Type B pancreatic cell (in vitro differentiated cells): ENCODE measurements at regions not wholly inside any gene's neighbourhood (a gene's known extent, or its start where the extent isn't known, plus 50 kb on each side); places are given as distances from the start of the nearest gene placed in this dataset.

Source experiments
- DNase-seq: peaks from one replicate; pipeline ENCODE4 v3.0.0; 2021; ENCODE audit warnings: mixed read lengths; ENCODE audit not compliant: unreplicated experiment; ENCODE audit errors: extremely low spot score
- H3K27ac Mint-ChIP-seq: 2 replicates; pipeline ENCODE4 v1.8.0; 2021; ENCODE audit warnings: mild to moderate bottlenecking, mixed read lengths
- H3K27me3 Mint-ChIP-seq: 2 replicates; pipeline ENCODE4 v1.8.0; 2021; ENCODE audit warnings: mixed read lengths
- H3K36me3 Mint-ChIP-seq: 2 replicates; pipeline ENCODE4 v1.8.0; 2021; ENCODE audit warnings: mixed read lengths
- H3K4me1 Mint-ChIP-seq: one replicate; pipeline ENCODE4 v1.8.0; 2021; ENCODE audit warnings: mixed read lengths; ENCODE audit not compliant: unreplicated experiment
- H3K4me3 Mint-ChIP-seq: 2 replicates; pipeline ENCODE4 v1.8.0; 2021; ENCODE audit warnings: mild to moderate bottlenecking, mixed read lengths
- H3K9me3 Mint-ChIP-seq: 2 replicates; pipeline ENCODE4 v1.8.0; 2021; ENCODE audit warnings: mixed read lengths
- CTCF ChIP-seq: fragments of 200-600 bp; sonication (generic); conservative IDR thresholded peaks from 2 replicates; pipeline ENCODE4 v1.5.0; 2021; ENCODE audit warnings: antibody characterized with exemption, mild to moderate bottlenecking

DNA sequence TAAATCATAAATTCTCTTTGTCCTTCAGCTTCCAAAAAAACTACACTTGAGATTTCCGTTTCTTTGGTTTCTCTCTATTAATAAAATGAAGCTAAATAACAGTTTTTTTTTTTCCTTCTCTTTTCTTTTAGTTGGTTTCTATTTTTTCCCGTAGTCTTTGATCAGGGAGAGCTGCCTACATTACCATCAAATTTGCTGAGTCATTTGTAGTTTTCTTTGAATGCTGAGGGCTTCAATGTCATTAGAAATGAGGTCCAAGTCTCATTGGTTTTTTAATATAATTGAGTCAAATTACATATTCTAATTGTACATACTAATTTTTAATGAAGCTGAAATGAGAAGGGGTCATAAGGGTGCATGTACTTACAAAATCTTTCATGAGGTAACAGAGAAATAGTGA lies 550.2 kb downstream of the GBA3 start:
- Mint-ChIP-seq H3K27ac (no peak overlapping the region), H3K9me3 (no peaks in the 10 kb centered on the region), H3K36me3 (no peaks in the 10 kb centered on the region), H3K27me3 (no peaks in the 10 kb centered on the region), H3K4me1 (no peaks in the 10 kb centered on the region), H3K4me3 (no peak overlapping the region)
- no peak for TF ChIP-seq CTCF
- no peak for DNase-seq

- Mint-ChIP-seq H3K36me3 (no peaks in the 10 kb centered on the region), H3K9me3 (no peaks in the 10 kb centered on the region), H3K27me3 (peaks cover 2% of the 10 kb centered on the region), H3K4me1 (no peaks in the 10 kb centered on the region), H3K4me3 (no peak overlapping the region), H3K27ac (no peak overlapping the region)
- no peak for TF ChIP-seq CTCF
- DNase-seq: no peak
These were observed 548.7 kb downstream of the GBA3 start for GRCh38 chr4:23241408-23241807.

GRCh38 chr4:23238848-23239247 lies 546.1 kb downstream of the GBA3 start:
- Mint-ChIP-seq H3K27ac (no peak overlapping the region), H3K27me3 (peaks cover 2% of the 10 kb centered on the region), H3K4me3 (no peak overlapping the region), H3K4me1 (no peaks in the 10 kb centered on the region), H3K9me3 (no peaks in the 10 kb centered on the region), H3K36me3 (no peaks in the 10 kb centered on the region)
- DNase-seq: no peak
- TF ChIP-seq CTCF: no peak

GRCh38 chr4:23237771-23238170 lies 545.0 kb downstream of the GBA3 start:
- Mint-ChIP-seq H3K27ac (no peak overlapping the region), H3K36me3 (no peaks in the 10 kb centered on the region), H3K9me3 (no peaks in the 10 kb centered on the region), H3K4me1 (no peaks in the 10 kb centered on the region), H3K27me3 (peaks cover 2% of the 10 kb centered on the region), H3K4me3 (no peak overlapping the region)
- no peak for DNase-seq
- TF ChIP-seq CTCF: no peak

DNA sequence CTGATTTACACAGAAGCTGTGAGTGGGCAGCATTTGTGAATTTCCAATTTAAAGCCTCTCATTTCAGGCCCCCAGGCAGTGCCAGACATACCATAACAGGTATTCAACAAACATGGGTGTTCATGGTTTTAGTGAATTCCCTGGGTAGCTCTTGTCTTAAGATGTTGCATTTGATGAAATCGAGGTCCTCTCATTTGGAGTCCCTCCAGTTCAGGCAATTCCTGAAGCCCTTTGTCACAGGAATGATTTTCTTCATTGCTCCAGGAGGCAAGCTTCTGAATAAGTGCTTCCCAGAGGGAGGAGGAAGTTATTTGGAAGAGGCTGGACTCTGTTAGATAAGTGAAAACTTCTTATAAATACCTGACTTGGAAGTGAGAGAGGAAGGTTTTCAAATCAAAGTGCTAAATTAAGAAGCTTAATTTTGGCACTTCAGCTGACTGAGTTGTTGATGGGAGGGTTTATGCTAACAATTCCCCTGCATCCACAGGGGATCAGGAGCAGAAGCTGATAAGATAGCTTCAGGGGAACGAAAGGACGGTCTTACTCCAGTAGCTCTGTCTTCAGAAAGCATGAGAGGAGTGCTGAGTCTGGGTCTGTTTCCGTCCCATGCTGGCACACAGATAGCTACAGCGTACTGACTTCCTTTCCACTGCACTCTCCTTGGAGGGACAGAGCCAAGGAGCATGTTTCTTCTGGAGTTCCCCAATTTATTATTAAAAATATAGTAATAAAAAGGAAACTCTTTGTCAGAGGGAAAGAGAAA lies 543.1 kb downstream of the GBA3 start:
- no peak overlapping the region for H3K4me3 Mint-ChIP-seq
- H3K27me3 Mint-ChIP-seq: peaks cover 2% of the 10 kb centered on the region
- no peaks in the 10 kb centered on the region for H3K4me1 Mint-ChIP-seq
- DNase-seq: no peak
- no peak overlapping the region for H3K27ac Mint-ChIP-seq
- TF ChIP-seq CTCF: no peak
- no peaks in the 10 kb centered on the region for H3K9me3 Mint-ChIP-seq
- no peaks in the 10 kb centered on the region for H3K36me3 Mint-ChIP-seq
